HEK293T (cell line): ENCODE measurements at regions not wholly inside any gene's neighbourhood (a gene's known extent, or its start where the extent isn't known, plus 50 kb on each side); places are given as distances from the start of the nearest gene placed in this dataset.

ENCODE experiments used
- CTCF ChIA-PET: fragments of 350-600 bp; formaldehyde crosslinking; extraction: SDS; loops from one replicate; lab custom pipeline; 2021; ENCODE audit warnings: antibody characterized with exemption, inconsistent platforms; lab: Yijun Ruan, JAX
- POLR2A ChIA-PET: fragments of 350-600 bp; formaldehyde crosslinking; extraction: SDS; loops from one replicate; lab custom pipeline; 2020; ENCODE audit warnings: antibody characterized with exemption, inconsistent platforms; lab: Yijun Ruan, JAX
- DNase-seq: peaks from one replicate; pipeline ENCODE4 v3.0.0; 2012; ENCODE audit warnings: mixed read lengths; ENCODE audit errors: extremely low spot score
- ARNT ChIP-seq: fragments of 450-650 bp; IDR thresholded peaks from 2 replicates; pipeline ENCODE4 v1.6.1; 2017; ENCODE audit warnings: mild to moderate bottlenecking
- BHLHE40 ChIP-seq: fragments of 450-650 bp; IDR thresholded peaks from 2 replicates; pipeline ENCODE4 v1.6.1; 2016; ENCODE audit warnings: mild to moderate bottlenecking, moderate library complexity, borderline replicate concordance
- CTBP1 ChIP-seq: fragments of 450-650 bp; IDR thresholded peaks from 2 replicates; pipeline ENCODE4 v1.6.1; 2016; ENCODE audit warnings: borderline replicate concordance
- ELF4 ChIP-seq: fragments of 450-650 bp; IDR thresholded peaks from 2 replicates; pipeline ENCODE4 v1.6.1; 2017; ENCODE audit warnings: antibody characterized with exemption
- FOXA1 ChIP-seq: fragments of 450-650 bp; IDR thresholded peaks from 2 replicates; pipeline ENCODE4 v1.6.1; 2016; ENCODE audit warnings: mild to moderate bottlenecking
- FOXK2 ChIP-seq: fragments of 450-650 bp; IDR thresholded peaks from 2 replicates; pipeline ENCODE4 v1.6.1; 2016; ENCODE audit warnings: mild to moderate bottlenecking
- FOXM1 ChIP-seq: fragments of 450-650 bp; IDR thresholded peaks from 2 replicates; pipeline ENCODE4 v1.6.1; 2017; ENCODE audit warnings: mild to moderate bottlenecking, borderline replicate concordance
- HDGF ChIP-seq: fragments of 450-650 bp; IDR thresholded peaks from 2 replicates; pipeline ENCODE4 v1.6.1; 2017; ENCODE audit warnings: antibody characterized with exemption, borderline replicate concordance
- L3MBTL2 ChIP-seq: fragments of 450-650 bp; conservative IDR thresholded peaks from 2 replicates; pipeline ENCODE4 v1.6.1; 2016; ENCODE audit warnings: mild to moderate bottlenecking
- LEF1 ChIP-seq: fragments of 450-650 bp; IDR thresholded peaks from 2 replicates; pipeline ENCODE4 v1.6.1; 2017; ENCODE audit warnings: mild to moderate bottlenecking, borderline replicate concordance
- NFRKB ChIP-seq: fragments of 450-650 bp; IDR thresholded peaks from 2 replicates; pipeline ENCODE4 v1.6.1; 2016; ENCODE audit warnings: mild to moderate bottlenecking, moderate library complexity
- SP1 ChIP-seq: fragments of 450-650 bp; IDR thresholded peaks from 2 replicates; pipeline ENCODE4 v1.6.1; 2017
- SUZ12 ChIP-seq: fragments of 450-650 bp; IDR thresholded peaks from 2 replicates; pipeline ENCODE4 v1.6.1; 2016; ENCODE audit warnings: mild to moderate bottlenecking
- TARDBP ChIP-seq: fragments of 450-650 bp; IDR thresholded peaks from 2 replicates; pipeline ENCODE4 v1.6.1; 2016
- ZNF384 ChIP-seq: fragments of 450-650 bp; IDR thresholded peaks from 2 replicates; pipeline ENCODE4 v1.6.1; 2016
- TF ChIP-seq, protein P1 (sequence below): fragments of 450-650 bp; IDR thresholded peaks from 2 replicates; pipeline ENCODE4 v1.6.1; 2016

DNA sequence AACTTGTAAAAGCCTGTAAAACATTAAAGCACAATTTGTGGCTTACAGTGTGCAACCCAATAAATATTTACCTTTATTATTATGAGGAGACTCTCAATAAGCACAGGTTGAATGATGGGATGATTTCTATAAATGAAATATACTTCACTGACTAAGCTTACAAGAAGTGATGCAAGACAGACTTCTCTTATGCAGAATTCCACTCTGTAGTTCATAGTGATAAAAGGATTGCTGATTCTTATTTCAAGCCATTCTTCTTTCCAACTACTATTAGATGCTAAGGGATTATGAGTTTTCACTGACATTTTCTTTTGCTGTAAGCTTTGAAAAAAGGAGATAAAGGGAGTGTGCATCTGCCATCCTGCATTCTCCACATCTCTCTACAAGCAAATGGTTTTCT lies 149.0 kb upstream of the ARG1 start:
- no peak for TF ChIP-seq ELF4
- TF ChIP-seq BHLHE40 = no peak
- no peak for TF ChIP-seq SP1
- no peak for TF ChIP-seq ZNF384
- TF ChIP-seq, protein P1, sequence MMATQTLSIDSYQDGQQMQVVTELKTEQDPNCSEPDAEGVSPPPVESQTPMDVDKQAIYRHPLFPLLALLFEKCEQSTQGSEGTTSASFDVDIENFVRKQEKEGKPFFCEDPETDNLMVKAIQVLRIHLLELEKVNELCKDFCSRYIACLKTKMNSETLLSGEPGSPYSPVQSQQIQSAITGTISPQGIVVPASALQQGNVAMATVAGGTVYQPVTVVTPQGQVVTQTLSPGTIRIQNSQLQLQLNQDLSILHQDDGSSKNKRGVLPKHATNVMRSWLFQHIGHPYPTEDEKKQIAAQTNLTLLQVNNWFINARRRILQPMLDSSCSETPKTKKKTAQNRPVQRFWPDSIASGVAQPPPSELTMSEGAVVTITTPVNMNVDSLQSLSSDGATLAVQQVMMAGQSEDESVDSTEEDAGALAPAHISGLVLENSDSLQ = no peak
- TF ChIP-seq TARDBP = no peak
- no peak for TF ChIP-seq FOXM1
- no peak for TF ChIP-seq FOXA1
- TF ChIP-seq LEF1 = no peak
- TF ChIP-seq NFRKB = no peak
- TF ChIP-seq SUZ12 = no peak
- no peak for TF ChIP-seq CTBP1
- no peak for TF ChIP-seq HDGF
- no peak for DNase-seq
- ChIA-PET CTCF (no interaction called here), POLR2A (no interaction called here)

DNA sequence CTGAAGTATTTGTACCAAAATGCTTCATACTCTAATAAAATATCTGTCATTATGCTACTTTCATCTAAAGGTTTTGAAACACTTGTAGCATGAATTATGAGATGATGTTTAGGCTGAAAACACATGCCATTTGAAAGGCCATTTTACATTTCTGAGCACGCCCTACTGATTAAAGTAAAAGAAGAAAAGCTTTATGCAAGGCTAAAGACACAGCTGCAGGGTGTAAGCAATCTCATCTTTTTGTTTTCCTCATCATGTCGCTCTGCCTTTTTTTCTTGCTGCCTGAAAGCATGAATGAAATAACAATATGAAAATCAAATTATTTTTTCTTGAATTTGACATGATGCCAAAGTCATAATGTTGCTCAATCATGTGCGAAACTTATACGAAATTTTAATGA lies 148.6 kb upstream of the ARG1 start:
- DNase-seq = no peak
- TF ChIP-seq ARNT (no peak), SUZ12 (no peak), HDGF (no peak), L3MBTL2 (no peak), CTBP1 (no peak), TARDBP (no peak), BHLHE40 (no peak), LEF1 (no peak), ELF4 (no peak), FOXK2 (no peak), FOXM1 (no peak), ZNF384 (no peak), NFRKB (no peak), SP1 (no peak), FOXA1 (no peak)
- TF ChIP-seq, protein P1 = no peak
- POLR2A ChIA-PET = no interaction called here
- CTCF ChIA-PET = no interaction called here

DNA sequence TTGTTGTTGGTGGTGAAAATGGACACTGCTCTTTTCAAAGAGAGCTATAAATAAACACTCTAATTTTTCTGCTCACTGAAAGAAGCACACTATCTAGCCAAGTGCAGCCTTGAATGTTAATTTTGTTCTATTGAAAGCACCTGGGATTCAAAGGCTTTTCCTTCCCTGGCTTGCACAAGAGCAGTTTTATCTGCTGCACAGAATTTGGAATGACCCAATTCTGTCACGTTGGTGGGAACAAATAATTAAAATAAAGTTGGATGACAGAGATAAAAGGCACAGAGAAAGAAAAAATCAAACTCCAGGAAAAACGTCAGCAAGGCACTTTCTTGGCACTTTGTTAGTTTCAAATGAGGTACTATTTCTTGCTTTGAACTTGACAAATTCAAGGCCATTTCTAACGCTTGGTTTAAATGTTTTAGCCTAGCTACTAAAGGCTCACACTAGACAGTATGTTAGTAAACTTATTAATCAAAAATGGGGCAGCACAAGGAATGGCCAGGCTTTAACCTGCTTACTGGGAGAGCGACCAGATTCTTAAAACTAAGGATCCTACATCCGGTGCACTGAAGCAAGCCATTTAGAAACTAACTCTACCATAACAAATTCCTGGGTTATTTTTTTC lies 145.5 kb upstream of the ARG1 start:
- POLR2A ChIA-PET = no interaction called here
- TF ChIP-seq LEF1 (no peak), ARNT (no peak), SUZ12 (no peak), CTBP1 (no peak), TARDBP (no peak), FOXM1 (no peak), BHLHE40 (no peak), NFRKB (no peak), L3MBTL2 (no peak), ELF4 (no peak), FOXA1 (no peak), ZNF384 (no peak), HDGF (no peak), SP1 (no peak), FOXK2 (no peak)
- TF ChIP-seq, protein P1 = no peak
- no peak for DNase-seq
- CTCF ChIA-PET = interaction anchor here (0.6 kb wide), 1 partner anchor 56 kb away, joined by 3 read pairs; no protein-coding TSS in a partner anchor

DNA sequence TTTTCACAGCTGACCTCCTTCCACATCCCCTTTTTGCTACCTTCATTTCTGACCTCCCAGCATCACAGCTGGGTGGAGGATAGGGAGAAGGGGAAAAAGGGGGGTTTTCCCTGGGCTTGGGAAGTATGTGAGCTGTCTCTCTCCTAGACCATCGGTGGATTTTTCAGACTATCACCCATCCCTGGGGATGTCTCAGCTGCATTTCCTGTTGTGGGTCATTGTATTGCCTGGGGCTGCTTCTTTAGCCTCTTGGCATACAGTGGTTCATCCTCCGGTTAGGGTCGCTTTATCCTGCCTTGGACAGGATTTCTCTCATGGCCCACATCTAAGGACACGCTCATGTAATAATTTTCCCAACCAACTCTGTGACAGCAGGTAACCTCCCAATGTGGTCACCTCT lies 142.5 kb upstream of the ARG1 start:
- no peak for DNase-seq
- TF ChIP-seq, protein P1 = no peak
- no peak for TF ChIP-seq HDGF
- TF ChIP-seq CTBP1 = no peak
- no peak for TF ChIP-seq NFRKB
- TF ChIP-seq ZNF384 = no peak
- TF ChIP-seq BHLHE40 = no peak
- no peak for TF ChIP-seq ARNT
- no peak for TF ChIP-seq SP1
- TF ChIP-seq FOXM1 = no peak
- no peak for TF ChIP-seq ELF4
- TF ChIP-seq L3MBTL2 = no peak
- no peak for TF ChIP-seq SUZ12
- ChIA-PET POLR2A (no interaction called here), CTCF (no interaction called here)

DNA sequence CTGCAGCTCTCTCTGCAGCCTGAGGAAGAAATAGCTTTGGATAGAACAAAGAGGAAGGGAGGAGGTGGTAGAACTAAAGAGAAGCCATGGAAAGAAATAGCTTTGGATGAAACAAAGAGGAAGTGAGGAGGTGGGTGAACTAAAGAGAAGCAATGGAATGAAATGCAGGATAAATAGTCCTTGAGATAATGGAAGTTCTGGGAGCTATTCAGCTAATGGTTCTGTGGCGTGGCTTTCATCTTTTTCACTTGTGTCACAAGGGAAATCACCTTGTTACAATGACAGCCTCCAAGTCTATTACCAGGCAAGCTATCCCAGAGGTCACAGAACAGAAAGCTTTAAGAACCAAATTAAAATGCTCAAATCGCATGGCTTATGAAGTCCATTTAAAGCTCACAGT lies 141.3 kb upstream of the ARG1 start:
- CTCF ChIA-PET = interaction anchor here (0.6 to 0.7 kb wide), 2 partner anchors 12 to 34 kb away, joined by 3 read pairs; no protein-coding TSS in a partner anchor
- no peak for TF ChIP-seq ELF4
- no peak for TF ChIP-seq FOXA1
- TF ChIP-seq ARNT = no peak
- no peak for TF ChIP-seq FOXK2
- TF ChIP-seq FOXM1 = no peak
- no peak for TF ChIP-seq L3MBTL2
- TF ChIP-seq SUZ12 = no peak
- TF ChIP-seq NFRKB = no peak
- TF ChIP-seq HDGF = no peak
- no peak for TF ChIP-seq BHLHE40
- no peak for DNase-seq
- POLR2A ChIA-PET = no interaction called here

DNA sequence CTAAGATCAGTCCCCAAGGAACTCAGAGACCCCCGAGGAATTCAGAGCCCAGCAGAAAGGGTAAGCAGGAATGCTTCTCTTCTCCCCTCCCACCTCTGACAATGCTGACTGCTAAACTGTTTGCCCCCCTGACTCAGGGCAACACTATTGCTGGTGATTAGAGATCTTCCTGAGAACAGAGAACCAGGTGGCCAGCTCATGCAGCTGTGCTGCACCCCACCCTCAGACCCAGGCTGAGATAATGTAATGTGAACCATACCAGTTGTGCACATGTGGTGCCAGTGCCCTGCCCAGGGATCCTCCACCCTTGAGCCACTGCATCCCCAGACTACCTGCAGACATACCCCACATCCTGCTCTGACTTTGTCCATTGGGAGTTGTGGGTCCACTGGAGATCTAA lies 139.1 kb upstream of the ARG1 start:
- CTCF ChIA-PET = interaction anchor here (0.7 kb wide), 1 partner anchor 549 kb away, joined by 3 read pairs; no protein-coding TSS in a partner anchor
- POLR2A ChIA-PET = no interaction called here
- no peak for DNase-seq
- TF ChIP-seq FOXA1 (no peak), BHLHE40 (no peak), SUZ12 (no peak), FOXK2 (no peak), TARDBP (no peak), LEF1 (no peak), L3MBTL2 (no peak), FOXM1 (no peak), ZNF384 (no peak), NFRKB (no peak), ELF4 (no peak), CTBP1 (no peak), SP1 (no peak), ARNT (no peak)
- TF ChIP-seq, protein P1 = no peak
